DOHH2 (cell line): ENCODE measurements at regions not wholly inside any gene's neighbourhood (a gene's known extent, or its start where the extent isn't known, plus 50 kb on each side); places are given as distances from the start of the nearest gene placed in this dataset.

Experiments
- H3F3A ChIP-seq: fragments of 200-600 bp; sonication (generic), shearing (Covaris generic); 2 replicates; pipeline ENCODE4 v1.6.0; 2016; ENCODE audit warnings: antibody characterized with exemption, mild to moderate bottlenecking; ENCODE audit not compliant: control insufficient read depth, insufficient read depth
- H3K27ac ChIP-seq: fragments of 200-600 bp; sonication (generic); 2 replicates; pipeline ENCODE4 v1.5.1; 2014; ENCODE audit warnings: low read depth, mild to moderate bottlenecking, low read length, moderate library complexity
- H3K27me3 ChIP-seq: fragments of 200-600 bp; sonication (generic); 2 replicates; pipeline ENCODE4 v1.6.1; 2014; ENCODE audit warnings: mild to moderate bottlenecking, low read length, mixed read lengths; ENCODE audit not compliant: control insufficient read depth
- H3K36me3 ChIP-seq: fragments of 200-600 bp; sonication (generic); 2 replicates; pipeline ENCODE4 v1.6.1; 2014; ENCODE audit warnings: mild to moderate bottlenecking, low read length, moderate library complexity, mixed read lengths; ENCODE audit not compliant: control insufficient read depth
- H3K4me1 ChIP-seq: fragments of 200-600 bp; sonication (generic); 2 replicates; pipeline ENCODE4 v1.6.1; 2014; ENCODE audit warnings: mild to moderate bottlenecking, low read length, mixed read lengths; ENCODE audit not compliant: control insufficient read depth
- H3K4me2 ChIP-seq: fragments of 200-600 bp; sonication (generic); 2 replicates; pipeline ENCODE4 v1.6.0; 2014; ENCODE audit warnings: mild to moderate bottlenecking, low read length, moderate library complexity
- H3K4me3 ChIP-seq: fragments of 200-600 bp; sonication (generic); 2 replicates; pipeline ENCODE4 v1.5.1; 2014; ENCODE audit warnings: mild to moderate bottlenecking, low read length, mixed read lengths
- H3K79me2 ChIP-seq: fragments of 200-600 bp; sonication (generic); 2 replicates; pipeline ENCODE4 v1.6.1; 2014; ENCODE audit warnings: mild to moderate bottlenecking, low read length, mixed read lengths; ENCODE audit not compliant: control insufficient read depth
- H3K9me2 ChIP-seq: fragments of 200-600 bp; sonication (generic); replicated peaks from 2 replicates; pipeline ENCODE4 v1.6.1; 2014; ENCODE audit warnings: mild to moderate bottlenecking, low read length, mixed read lengths; ENCODE audit not compliant: control insufficient read depth
- H3K9me3 ChIP-seq: fragments of 200-600 bp; sonication (generic); 2 replicates; pipeline ENCODE4 v1.6.1; 2014; ENCODE audit warnings: antibody characterized with exemption, low read length, mixed read lengths; ENCODE audit not compliant: control insufficient read depth, insufficient read depth
- H4K20me1 ChIP-seq: fragments of 200-600 bp; sonication (generic); 2 replicates; pipeline ENCODE4 v1.6.0; 2014; ENCODE audit warnings: low read depth, mild to moderate bottlenecking, antibody characterized with exemption, low read length, moderate library complexity; ENCODE audit not compliant: control insufficient read depth, insufficient read depth
- EZH2phosphoT487 ChIP-seq: fragments of 200-600 bp; sonication (generic); IDR thresholded peaks from 2 replicates; pipeline ENCODE4 v1.6.1; 2017; ENCODE audit warnings: borderline replicate concordance, mild to moderate bottlenecking, antibody characterized with exemption, low read length, moderate library complexity, mixed read lengths
- TF ChIP-seq, protein P1 (sequence below): fragments of 200-600 bp; sonication (generic); IDR thresholded peaks from one replicate; pipeline ENCODE4 v1.5.1; 2014; ENCODE audit warnings: antibody characterized with exemption, mild to moderate bottlenecking, low read depth, low read length; ENCODE audit not compliant: poor library complexity, severe bottlenecking

DNA sequence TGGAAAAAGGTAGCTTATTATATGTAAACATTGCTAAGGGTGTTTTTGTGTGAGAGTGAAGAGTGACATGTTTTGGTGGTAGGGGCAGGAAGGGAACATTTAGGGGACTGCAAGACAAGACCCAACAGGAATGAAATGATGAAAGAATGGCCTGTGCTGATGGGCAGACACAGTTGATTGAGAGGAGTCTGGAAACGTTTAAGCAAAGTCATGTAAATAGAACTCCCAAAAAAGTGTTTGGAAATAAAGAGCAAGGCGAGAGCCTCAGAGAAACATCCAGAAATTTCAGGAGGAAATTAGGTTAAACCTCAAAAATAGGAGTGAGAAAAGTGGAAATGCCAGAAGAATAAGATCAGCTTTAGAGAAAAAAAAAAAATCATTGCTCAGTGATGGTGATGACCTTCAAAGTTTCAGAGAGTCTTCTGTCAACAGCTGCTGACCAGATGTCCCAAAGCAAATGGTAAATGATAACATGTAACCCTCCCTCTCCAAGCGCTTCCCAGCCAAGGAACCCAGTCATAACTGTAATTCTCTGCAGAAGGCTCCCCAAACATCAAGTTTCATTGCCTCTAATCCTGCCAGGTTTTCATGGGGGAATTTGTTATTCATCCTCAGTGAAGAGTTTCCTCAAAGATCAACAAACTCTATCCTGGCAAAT lies 223.2 kb upstream of the FAR2 start:
- Histone ChIP-seq H3K4me1 (no peaks in the 10 kb centered on the region), H3K4me2 (no peak overlapping the region), H3K79me2 (no peaks in the 10 kb centered on the region), H3F3A (no peaks in the 10 kb centered on the region), H3K9me2 (no peaks in the 10 kb centered on the region), H3K27ac (no peak overlapping the region), H3K36me3 (no peaks in the 10 kb centered on the region), H4K20me1 (no peaks in the 10 kb centered on the region), H3K4me3 (no peak overlapping the region), H3K27me3 (no peaks in the 10 kb centered on the region), H3K9me3 (peaks cover 2% of the 10 kb centered on the region; the same call in 1 of the 2 replicates)
- TF ChIP-seq, protein P1, sequence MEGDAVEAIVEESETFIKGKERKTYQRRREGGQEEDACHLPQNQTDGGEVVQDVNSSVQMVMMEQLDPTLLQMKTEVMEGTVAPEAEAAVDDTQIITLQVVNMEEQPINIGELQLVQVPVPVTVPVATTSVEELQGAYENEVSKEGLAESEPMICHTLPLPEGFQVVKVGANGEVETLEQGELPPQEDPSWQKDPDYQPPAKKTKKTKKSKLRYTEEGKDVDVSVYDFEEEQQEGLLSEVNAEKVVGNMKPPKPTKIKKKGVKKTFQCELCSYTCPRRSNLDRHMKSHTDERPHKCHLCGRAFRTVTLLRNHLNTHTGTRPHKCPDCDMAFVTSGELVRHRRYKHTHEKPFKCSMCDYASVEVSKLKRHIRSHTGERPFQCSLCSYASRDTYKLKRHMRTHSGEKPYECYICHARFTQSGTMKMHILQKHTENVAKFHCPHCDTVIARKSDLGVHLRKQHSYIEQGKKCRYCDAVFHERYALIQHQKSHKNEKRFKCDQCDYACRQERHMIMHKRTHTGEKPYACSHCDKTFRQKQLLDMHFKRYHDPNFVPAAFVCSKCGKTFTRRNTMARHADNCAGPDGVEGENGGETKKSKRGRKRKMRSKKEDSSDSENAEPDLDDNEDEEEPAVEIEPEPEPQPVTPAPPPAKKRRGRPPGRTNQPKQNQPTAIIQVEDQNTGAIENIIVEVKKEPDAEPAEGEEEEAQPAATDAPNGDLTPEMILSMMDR: no peak
- no peak for TF ChIP-seq EZH2phosphoT487

- Histone ChIP-seq H3K9me3 (no peaks in the 10 kb centered on the region), H3K9me2 (no peaks in the 10 kb centered on the region), H3F3A (no peaks in the 10 kb centered on the region), H3K4me2 (no peak overlapping the region), H3K4me3 (no peak overlapping the region), H4K20me1 (no peaks in the 10 kb centered on the region), H3K4me1 (no peaks in the 10 kb centered on the region), H3K27ac (no peak overlapping the region), H3K27me3 (no peaks in the 10 kb centered on the region), H3K79me2 (no peaks in the 10 kb centered on the region), H3K36me3 (no peaks in the 10 kb centered on the region)
- TF ChIP-seq, protein P1: no peak
- no peak for TF ChIP-seq EZH2phosphoT487
These were observed 218.4 kb upstream of the FAR2 start for GRCh38 chr12:28930704-28931103.

- Histone ChIP-seq H3F3A (no peaks in the 10 kb centered on the region), H3K27ac (no peak overlapping the region), H3K36me3 (no peaks in the 10 kb centered on the region), H3K4me1 (no peaks in the 10 kb centered on the region), H3K9me3 (no peaks in the 10 kb centered on the region), H3K4me3 (no peak overlapping the region), H4K20me1 (no peaks in the 10 kb centered on the region), H3K27me3 (no peaks in the 10 kb centered on the region), H3K9me2 (no peaks in the 10 kb centered on the region), H3K79me2 (no peaks in the 10 kb centered on the region), H3K4me2 (no peak overlapping the region)
- no peak for TF ChIP-seq EZH2phosphoT487
- TF ChIP-seq, protein P1: no peak
These were observed 215.9 kb upstream of the FAR2 start for GRCh38 chr12:28933176-28933575.
